ENCODE measurements at regions not wholly inside any gene's neighbourhood (a gene's known extent, or its start where the extent isn't known, plus 50 kb on each side); places are given as distances from the start of the nearest gene placed in this dataset.
"Not testable (repeated sequence)": the region's sequence is repeated elsewhere in the genome, so short reads cannot be mapped to it uniquely, and the experiment has no call there.

- no peak for DNase-seq
Measured at GRCh38 chr18:34942276-34942675, 98.9 kb upstream of the MAPRE2 start.

DNA sequence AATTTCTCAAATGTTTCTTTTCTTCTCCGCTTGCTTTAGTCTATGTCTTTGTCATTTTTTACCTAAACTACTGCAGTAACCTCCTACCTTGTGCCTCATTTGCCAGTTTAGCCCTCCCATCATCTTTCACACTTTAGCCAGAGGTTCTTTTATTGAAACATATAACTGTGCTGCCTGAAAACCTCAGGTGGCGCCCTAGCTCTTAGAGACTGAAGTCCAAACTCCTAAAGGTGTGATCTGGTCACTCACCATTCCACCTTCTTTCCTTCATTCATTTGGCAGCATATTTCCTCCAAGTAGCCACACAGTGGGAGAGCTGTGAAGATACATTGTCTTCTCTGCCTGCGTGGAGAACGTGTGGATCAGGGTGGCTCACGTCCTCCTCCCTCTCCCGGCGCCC lies 98.2 kb upstream of the MAPRE2 start:
- no peak for DNase-seq

- DNase-seq = no peak
Measured at GRCh38 chr18:34943587-34943986, 97.6 kb upstream of the MAPRE2 start.

DNA sequence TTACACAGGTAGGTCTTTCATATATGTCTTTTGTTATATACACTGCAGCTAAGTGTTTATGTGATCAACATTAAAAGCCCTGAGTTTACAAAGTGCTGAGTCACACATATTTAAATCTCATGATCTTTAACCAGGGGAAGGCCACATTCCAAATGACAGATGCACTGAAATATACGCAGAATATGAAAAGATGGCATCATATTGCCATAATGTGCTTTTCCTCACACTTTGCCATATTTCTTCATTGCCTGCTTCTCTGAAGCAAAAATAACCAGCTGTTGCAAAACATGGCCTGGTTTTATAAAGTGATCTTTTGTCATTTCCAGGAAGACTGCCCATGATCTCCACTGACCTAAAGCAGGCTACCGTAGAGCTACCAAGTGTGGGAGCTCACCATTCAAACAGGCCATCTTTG lies 93.5 kb upstream of the MAPRE2 start:
- DNase-seq = peak; percentile 41

DNA sequence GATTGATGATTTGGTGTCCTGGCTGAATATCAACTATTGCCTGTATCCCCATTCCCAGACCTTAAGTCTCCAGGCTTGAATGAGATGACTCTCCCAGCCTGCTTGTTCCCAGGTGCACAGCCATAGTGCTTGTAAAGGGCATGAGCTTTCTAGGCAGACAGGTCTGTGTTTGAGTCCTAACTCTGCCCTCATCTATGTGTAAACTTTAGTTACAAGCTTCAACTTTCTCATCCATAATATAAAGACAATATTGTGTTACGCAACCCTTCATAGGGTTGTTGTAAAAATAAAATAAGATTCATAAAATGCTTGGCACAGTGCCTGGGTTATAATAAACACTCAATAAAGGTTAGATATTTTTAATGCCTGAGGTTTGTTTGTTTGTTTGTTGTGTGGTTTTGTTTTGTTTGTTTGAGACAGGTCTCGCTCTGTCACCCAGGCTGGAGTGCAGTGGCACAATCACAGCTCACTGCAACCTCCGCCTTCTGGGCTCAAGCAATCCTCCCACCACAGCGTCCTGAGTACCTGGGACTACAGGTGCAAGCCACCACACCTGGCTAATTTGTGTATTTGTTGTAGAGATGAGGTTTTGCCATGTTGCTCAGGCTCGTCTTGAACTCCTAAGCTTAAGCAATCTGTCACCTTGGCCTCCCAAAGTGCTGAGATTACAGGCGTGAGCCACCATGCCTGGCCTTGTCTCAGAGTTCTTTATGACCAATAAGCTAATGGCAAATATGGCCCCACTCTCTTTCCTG lies 89.4 kb upstream of the MAPRE2 start:
- no peak for DNase-seq

- DNase-seq = no peak
Measured at GRCh38 chr18:34953212-34953611, 88.0 kb upstream of the MAPRE2 start.

DNA sequence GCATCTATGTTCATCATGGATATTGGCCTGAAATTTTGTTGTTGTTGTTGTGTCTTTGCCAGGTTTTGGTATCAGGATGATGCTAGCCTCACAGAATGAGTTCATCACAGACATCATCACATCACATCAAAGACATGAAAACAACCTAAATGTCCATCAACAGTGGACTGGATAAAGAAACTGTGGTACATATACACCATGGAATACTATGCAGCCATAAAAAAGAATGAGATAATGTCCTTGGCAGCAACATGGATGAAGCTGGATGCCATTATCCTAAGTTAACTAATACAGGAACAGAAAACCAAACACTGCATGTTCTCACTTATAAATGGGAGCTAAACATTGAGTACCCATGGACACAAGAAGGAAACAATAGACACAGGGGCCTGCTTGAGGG lies 85.7 kb upstream of the MAPRE2 start:
- not testable (repeated sequence) for DNase-seq

DNA sequence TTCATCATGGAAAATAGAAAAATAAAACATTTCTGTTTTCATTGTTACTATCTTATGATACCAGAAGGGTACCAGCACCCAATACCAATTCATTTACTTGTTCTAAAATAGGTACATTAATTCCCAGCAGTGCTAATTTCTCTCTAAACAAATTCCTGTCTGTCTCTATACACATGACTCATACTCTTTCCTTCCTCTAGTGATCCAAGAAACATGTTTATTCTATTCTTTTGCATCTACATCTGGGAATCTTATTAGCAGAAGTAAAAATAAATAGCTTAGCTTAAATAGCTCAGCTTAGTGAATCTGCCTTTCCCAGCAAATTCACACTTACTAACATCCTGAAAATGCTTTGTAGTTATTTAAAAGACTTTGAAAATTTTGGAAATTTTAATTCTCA lies 84.5 kb upstream of the MAPRE2 start:
- no peak for DNase-seq

- DNase-seq = no peak
Measured at GRCh38 chr18:34957119-34957863, 83.9 kb upstream of the MAPRE2 start.

DNA sequence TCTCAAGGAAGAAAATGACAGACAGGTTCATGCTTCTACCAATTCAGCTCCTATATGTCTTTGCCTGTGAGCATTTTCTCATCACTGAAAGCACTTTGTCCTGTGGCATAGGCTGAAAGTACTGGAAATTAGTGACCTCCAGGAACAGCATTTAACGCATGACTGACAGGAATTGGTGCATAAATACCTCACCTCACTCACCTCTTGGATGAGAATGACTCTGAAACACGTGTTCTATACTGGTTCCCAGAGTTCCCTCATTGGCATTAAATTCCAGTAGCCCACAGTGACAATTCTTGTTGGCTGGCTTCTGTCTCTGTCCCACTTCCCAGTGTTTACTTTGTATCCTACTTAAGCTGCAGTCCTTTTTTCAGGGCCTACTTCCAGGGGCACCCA lies 83.4 kb upstream of the MAPRE2 start:
- no peak for DNase-seq

DNA sequence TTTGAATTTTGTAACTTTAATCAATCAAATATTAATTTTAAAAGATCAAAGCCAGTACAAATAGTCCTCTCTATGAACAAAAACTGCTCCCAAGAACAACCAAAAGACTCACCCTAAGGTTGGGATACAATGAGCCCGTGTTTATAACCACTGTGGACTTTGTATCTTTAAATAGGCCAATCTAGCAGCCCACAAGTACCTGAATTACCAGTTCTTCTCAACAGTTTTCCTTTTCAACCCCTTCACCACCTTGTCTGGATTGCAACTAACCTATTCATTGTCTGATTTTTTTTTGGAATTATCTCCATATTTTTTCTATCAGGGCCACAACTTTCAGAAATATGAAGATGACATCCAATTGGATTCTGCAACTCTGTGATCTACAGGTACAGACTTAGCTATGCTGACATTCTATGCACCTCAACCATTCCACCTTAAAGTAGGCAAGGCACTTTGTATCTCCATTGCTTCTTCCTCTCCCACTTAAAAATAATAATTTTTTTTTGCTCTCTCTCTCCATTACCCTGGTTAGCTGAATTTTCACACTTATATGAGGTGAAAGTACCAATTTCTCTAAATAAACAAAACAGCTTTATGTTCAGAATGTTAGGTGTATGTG lies 81.9 kb upstream of the MAPRE2 start:
- DNase-seq = no peak

DNA sequence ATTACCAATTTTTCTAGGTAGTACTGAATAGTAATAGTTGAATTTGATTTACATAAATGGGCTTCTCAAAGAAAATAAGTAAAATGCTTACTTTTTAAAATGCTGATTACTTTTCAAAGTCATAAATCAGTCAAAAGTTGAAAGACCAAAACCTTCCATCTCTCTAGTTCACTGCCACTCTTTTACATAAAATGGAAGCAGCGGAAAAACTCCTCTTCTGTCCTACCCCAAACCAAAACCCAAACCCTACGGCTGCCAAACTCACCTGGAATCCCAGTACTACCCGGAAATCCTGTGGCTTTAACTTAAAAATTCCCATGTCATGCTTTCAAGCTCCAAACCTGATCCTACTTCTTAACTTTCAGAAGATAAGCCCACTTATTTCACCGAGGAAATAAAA lies 81.2 kb upstream of the MAPRE2 start:
- DNase-seq = no peak

GRCh38 chr18:34965108-34965507 lies 76.1 kb upstream of the MAPRE2 start:
- DNase-seq = no peak

DNA sequence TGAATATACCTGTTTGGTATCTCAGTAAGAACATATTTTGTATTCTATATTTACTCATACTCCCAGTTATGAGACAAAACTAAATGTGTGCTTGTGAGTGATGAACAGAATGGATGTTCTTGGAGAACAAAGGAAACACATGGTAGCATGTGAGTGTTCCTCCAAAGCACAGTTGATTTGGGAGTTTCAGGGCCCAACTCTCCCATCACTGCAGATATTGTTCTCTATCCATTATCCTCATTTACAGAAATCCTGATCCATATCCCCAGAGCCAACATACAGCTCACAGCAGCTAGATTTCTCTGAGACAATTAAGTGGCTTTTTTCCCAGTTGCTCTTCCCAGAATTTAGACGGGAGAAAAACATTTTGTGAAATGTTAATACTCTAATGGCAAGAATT lies 75.6 kb upstream of the MAPRE2 start:
- no peak for DNase-seq

DNA sequence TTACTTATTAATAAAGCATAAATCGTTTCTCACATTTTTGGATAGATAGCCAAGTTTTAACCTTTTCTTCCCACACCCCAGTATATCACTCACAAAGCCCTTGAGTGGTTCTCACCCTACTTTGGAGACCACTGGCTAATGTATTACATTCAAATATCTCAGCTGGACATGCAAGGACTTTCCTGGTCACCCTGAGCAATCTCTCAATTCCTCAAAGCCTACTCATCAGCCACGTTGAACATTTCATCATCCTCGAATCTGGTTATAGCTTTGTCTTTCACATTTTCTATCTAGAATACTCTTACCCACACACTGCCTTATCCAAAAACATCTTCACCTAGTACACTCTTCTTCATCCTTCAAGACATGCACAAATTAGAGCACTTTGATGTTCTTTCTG lies 71.1 kb upstream of the MAPRE2 start:
- DNase-seq = no peak

GRCh38 chr18:34971313-34971712 lies 69.9 kb upstream of the MAPRE2 start:
- no peak for DNase-seq

GRCh38 chr18:34972765-34973414 lies 68.3 kb upstream of the MAPRE2 start:
- no peak for DNase-seq

DNA sequence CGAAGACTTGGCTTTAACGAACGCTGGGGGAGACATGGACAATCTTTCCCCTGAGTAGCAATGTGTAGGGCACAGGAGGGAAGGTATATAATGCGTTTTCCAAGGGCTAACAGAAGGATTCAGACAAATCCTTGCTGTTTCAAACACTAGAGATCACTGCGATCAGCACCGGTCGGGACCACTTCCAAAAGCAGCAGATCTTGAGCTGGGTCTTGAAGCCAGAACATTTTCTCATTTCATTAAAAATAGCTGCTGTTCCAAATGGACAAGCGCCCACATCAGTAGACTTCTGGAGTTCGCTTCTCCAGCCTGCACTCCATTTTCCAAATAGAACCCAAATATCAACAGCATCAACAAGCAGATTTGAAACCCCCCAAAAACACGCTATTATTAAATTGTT lies 65.1 kb upstream of the MAPRE2 start:
- DNase-seq = no peak

DNA sequence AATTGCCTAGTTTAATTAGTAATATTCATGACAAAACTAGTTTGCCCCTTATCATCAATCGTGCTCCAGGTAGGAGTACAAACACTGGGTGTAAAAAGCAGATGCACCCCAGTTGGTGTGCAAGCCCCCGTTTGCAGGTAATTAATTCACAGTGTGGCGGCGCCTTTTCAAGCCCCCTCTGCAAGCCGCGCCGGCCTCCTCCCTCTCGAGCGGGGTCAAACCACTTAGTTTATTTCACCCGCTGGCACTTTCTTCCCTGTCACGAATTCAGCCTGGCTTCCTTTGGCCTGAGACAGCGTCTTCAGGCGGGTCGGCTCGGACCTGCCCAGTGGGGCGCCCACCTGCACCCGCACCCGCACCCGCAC lies 64.7 kb upstream of the MAPRE2 start:
- DNase-seq = no peak

DNA sequence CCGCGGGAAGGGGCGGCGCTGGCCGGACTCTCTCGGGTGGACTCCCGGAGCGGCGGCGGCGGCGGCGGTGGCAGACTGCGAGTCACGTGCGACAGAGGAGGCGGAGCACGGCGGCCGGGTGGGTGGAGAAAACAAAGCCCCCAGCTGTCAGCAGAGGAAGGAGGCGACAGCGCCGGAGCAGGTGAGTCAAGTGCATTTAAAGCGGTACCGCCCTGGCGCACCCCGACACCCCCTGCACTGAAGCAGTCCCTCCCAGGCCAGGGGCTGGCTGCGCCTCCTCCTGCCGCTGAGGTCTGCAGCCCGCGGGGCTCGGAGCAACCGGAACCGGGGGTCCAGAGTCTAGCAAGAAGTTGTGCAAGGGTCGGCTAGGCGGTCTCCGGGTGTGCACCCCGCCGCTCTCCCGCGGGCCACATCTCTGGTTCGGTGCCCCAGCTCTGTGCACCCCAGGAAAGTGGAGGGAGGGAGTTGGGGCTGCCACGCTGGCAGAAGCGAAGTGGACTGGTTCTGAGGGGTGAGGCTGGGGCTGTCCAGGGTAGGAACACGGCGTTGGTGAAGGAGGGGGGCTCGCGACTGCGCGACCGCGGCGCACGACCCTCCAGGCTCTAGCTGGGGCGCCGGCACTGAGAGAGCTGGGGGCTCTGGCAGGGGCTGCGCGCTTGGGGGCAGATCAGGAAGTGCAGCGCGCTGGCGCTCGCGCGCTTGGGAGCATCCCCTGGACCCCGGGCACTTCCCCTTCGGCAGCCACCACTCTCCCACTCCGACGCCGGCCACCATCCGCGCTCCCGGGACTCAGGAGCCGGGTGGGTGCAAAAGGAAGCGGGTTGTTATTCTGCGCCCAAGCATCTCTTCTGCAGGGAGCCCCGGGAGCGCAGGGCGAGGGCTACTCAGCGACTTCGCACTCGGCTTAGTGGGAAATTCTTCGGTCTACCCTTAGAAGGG lies 64.0 kb upstream of the MAPRE2 start:
- peak; percentile 88 for DNase-seq

DNA sequence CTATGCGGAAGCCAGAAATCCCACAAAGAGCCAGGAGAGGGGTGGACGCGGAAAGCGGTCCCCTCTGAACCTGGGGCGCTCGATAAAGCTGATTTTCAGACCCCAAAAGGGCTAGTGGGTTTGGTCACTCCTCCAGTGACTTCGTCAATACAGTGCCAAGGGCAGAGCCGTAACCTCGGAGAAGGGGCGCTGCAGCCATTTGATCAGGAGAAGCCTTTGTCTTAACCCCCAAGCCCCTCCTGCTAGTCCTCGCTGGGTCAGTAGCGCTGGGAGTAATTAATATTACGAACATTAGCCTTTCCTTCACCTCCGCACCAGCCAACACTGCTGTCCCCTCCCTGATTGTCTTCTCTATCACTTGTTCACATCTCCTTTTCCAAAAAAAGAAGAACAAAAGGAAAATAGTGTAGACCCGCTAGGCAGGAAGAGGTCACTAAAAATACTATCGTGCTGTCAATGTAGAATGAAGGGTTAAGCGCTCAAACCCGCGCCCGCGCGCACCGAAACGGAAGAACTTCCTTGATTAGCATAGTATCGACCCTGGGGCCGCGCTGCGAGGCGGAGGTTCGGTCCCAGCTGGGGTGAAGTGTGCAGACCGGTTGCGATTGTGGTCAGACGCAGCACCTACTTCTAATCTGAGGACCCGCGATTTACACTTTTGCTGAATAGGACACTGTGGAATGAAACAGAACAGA lies 63.2 kb upstream of the MAPRE2 start:
- DNase-seq = peak; percentile 77

DNA sequence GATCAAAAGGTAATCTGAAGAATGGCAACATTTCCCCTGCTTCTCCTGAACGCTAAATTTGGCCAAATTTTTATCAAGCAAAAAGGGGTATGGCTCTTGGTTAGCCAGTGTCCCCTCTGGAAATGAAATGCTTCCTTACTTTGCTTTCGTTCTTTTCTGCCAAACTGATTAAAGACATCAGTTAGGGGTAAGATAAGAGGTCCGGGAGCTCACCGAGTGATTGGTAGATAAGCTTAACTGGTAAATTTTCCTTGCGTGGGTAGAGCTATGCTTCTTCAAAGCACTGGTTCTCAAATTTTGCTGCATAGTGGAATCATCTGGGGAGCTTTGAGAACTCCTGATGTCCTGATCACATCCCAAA lies 62.7 kb upstream of the MAPRE2 start:
- DNase-seq = no peak

Measured in hematopoietic multipotent progenitor cell treated with erythropoietin and hydrocortisone succinate and interleukin-3 and kit ligand, for 4 days (in vitro differentiated cells).